GM21825 (cell line): ENCODE measurements at regions not wholly inside any gene's neighbourhood (a gene's known extent, or its start where the extent isn't known, plus 50 kb on each side); places are given as distances from the start of the nearest gene placed in this dataset.

Source experiments
- ATAC-seq: cut with Tn5 transposase; IDR thresholded peaks from one replicate; pipeline ENCODE4 v1.9.1; 2021; ENCODE audit warnings: mild to moderate bottlenecking, moderate library complexity; ENCODE audit not compliant: unreplicated experiment

- no peak for ATAC-seq
Measured at GRCh38 chr6:167643223-167643622, 183.5 kb upstream of the AFDN start.

DNA sequence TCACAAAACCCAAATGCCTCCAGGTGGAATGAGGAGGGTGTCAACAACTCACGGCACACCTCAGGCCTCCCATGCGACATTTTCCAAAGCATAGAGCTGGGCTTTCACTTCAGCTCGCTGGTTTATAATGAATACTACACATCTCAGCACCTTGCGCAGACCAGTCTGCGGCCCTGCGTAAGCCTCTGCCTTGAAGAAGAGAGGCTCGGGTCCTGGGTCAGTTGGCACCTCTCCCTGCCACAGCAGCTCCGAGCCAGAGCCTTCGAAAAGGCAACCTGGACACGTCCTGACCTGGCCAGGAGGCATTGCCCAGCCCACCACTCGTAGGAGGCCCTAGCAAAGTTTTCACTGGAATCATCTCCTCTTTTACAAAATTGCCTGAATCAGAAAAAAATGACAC lies 183.0 kb upstream of the AFDN start:
- ATAC-seq, result no peak

- ATAC-seq, result no peak
Measured at GRCh38 chr6:167644412-167645132, 182.1 kb upstream of the AFDN start.

DNA sequence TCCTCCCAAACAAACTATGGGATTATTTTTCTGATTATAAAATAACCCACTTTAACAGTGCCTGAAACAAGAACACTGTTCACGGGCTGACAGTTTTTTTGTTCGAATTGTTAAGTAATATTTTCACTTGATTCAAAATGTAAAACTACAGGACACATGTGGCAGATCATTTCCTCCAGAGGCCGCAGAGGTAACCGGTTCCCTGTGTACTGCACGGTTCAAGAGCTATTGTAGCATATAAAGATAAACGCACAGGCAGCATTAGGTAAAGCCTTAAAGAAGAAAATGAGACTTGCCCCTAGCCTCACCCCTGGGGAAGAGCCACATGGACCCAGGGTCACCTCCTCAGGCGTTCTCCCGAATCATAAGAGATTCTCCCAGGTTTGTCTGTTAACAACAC lies 181.3 kb upstream of the AFDN start:
- ATAC-seq, result no peak

DNA sequence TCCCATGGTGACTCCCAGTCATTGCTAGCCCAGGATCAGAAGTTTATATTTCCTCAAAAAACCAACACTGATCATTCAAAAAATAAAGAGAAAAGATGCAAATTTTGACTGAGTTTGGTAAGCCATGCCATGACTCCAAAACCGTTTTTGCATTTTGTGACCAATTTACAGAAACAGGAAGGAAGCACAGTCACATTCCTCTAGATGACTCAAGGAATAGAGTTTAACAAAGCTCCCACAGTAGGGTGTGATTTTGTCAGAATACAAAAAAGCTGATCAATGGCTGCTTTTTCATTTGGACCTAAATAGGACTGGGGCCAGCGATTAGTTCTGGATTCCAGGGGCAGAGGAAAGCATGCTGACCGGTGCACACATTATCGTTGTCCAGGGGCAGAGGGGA lies 179.4 kb upstream of the AFDN start:
- ATAC-seq, result no peak

DNA sequence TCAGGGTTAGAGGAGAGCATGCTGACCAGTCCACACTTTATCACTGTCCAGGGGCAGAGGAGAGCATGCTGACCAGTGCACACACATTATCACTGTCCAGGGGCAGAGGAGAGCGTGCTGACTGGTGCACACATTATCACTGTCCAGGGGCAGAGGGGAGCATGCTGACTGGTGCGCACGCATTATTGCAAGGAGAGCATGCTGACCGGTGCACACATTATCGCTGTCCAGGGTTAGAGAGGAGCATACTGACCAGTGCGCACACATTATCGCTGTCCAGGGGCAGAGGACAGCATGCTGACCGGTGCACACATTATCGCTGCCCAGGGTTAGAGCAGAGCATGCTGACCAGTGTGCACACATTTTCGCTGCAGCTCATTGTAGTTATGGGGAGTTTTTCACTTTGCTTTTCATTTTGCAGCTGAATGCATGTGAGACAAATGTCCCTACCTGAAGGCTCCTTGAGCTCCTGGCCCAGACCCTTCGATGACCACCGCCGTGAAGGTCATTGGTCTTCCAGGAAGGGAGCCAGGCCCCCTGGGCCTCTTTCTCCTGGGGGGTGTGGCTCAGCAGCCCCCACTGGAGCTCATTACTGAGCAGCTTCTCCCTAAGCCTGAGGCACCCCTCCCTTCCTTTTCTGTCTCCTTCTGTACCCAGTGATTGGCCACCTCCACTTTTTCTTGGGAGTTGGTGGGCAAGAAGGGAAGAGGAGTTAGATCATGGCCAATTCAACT lies 178.8 kb upstream of the AFDN start:
- ATAC-seq, result no peak

DNA sequence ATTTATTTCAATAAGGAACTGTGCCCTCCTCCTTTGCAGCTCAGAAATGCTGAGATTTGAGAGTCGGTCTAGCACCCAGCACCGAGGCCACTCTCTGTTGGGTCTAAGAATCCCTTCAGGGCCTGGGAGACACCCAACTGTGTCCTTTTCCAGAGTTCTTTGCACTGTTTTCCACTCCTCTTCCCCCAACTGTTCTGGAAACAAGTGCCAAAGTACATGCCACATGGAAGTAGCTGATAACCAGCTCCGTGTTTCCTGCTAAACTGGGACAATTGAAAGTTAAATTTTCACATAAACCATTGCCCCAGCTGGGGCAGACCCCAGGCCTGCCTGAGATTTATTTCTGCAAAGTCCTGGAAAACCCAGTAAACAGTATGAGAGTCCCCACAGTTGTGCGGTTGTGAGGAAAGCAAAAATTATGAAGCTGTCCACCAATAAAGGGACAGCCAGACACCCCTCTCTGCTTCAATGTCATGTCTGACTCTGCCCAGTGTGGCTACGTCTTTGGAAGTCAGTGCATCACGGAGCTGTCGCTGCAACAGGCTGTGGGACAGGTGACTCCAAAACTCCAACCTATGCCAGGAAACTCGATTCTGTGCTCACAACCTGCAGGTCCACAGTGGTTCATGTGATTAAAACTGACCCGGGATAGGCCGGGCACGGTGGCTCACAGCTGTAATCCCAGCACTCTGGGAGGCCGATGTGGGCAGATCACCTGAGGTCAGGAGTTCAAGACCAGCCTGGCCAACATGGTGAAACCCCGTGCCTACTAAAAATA lies 178.0 kb upstream of the AFDN start:
- no peak for ATAC-seq

- ATAC-seq, result no peak
Measured at GRCh38 chr6:167649476-167649875, 177.2 kb upstream of the AFDN start.

DNA sequence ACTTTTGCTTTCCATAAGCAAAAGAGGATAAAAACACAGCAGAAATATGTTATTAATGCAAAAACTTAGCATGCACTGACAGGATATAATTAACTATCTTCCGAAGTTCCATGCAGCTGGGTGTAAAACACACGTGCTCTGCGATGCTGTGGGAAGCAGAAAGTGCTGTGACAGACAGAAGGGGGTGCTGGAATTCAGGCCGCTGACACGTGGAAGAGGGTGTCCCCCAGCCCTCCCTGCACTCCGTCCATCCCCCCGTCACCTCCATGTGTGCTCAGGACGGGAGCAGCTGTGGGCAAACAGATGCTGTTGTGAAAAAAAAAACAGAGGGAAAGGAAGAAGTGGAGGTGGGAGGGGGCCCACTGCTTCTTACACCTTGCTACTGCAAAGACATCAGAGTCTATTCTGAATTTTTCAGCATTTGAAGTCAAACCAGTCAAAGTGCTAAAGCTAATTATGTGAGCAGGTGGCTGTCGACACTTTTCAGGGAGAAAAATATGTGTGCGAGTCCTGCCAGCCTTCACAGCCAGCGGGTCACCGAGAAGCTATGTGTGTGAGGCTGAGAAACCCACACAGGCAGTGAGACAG lies 175.9 kb upstream of the AFDN start:
- ATAC-seq, result no peak

- no peak for ATAC-seq
Measured at GRCh38 chr6:167651318-167652041, 175.2 kb upstream of the AFDN start.

DNA sequence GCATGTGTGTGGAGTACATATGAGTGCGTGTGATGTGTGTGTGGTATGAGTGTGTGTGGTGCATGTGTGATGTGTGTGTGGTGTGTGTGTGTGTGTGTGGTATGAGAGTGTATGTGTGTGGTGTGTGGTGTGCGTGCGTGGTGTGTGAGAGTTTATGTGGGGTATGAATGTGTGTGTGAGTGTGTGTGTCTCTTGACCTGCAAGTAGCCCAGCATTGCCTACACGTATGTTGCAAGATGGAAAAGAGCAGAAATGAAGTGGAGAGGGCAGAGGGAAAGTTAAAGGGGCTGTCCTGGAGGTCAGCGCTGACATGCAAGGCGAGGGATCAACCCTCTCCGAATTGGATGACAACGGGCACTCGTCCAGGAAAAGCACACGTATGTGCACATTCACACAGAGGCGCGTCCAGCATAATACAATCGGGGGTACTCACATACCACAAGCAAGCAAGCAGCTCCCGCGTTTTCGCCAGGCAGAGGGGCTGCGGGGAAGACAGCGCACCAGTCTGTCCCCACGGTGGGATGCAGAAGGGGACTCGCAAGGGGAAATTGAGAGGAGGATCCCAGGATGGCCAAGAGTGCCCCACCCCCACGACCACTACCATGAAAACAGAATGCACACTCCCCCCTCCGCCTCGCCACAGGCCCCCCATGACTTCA lies 174.5 kb upstream of the AFDN start:
- no peak for ATAC-seq

DNA sequence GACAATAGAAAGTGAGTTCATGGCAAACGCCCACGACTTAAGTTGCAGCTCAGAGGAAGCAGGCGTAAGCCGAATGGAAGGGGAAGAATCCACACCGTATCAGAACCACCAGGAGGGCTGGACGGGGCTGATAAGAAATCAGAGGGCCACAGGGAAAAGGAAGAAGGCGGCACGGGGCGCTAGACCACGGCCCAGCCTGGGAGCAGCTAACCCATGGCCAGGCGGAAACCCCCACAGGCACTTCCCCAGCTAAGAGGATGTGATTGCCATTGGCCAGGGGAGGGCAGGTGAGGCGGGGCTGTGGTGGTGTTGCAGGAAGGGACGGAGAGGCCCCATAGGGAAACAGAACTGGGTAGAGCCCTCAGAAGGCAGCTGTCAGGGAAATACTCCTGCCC lies 174.0 kb upstream of the AFDN start:
- no peak for ATAC-seq

- ATAC-seq, result no peak
Measured at GRCh38 chr6:167653561-167653960, 173.2 kb upstream of the AFDN start.

DNA sequence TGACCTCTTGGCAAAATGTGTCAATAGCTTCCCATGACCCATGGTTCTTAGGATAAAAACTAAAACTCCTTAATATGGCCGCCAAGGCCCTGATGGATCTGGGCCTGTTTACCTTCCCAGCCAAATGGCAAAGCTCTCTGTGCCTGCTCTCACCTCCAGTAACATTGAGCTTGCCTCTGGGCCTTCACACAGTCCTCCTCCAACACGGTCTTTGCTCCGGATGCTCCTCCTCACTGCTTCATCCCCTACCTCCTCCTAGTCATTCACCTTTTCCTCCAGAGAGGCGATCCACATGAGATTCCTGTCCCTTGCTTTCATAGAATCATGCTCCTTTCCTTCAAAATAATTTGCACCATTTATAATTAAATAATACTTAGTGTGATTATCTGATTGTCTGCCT lies 172.3 kb upstream of the AFDN start:
- no peak for ATAC-seq

- ATAC-seq, result no peak
Measured at GRCh38 chr6:167655174-167655821, 171.4 kb upstream of the AFDN start.

GRCh38 chr6:167658106-167658505 lies 168.6 kb upstream of the AFDN start:
- ATAC-seq, result no peak

DNA sequence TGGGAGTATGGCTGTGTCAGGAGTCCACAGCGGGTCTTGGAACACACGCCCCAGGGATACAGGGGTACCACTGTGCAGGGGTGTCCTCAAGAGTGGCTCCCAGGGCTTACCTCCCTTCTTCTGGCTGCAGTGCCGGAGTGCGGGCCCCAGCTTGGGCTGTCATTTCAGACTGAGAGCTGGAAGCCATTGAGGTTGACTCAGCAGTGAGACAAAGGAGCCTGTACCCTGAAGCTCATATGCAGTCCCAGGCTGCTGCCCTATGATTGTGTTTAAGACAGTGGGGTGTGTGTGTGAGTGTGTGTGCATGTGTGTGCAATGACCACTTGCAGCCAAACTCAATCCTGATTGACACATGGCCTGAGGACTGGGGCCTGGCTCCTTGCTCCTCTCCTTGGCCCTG lies 167.7 kb upstream of the AFDN start:
- ATAC-seq, result no peak

DNA sequence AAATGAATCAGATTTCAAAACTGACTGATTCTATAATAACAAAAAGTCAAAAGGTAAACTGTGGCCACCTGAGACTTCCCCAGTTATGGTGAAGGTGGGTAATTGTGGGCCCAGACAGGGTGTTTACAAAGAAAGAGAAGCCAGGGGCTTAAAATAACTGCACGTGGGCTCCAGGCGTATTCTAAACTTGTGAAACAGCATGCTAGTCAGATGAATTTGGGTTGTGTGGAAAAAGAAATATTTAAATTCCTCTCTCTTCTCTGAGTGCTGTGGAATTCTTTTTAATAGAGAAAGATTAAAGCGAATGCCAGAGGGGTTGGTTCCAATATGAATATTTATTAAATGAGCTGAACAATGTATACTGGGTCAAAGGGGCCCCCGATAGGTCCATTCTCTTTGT lies 166.3 kb upstream of the AFDN start:
- no peak for ATAC-seq

- ATAC-seq, result no peak
Measured at GRCh38 chr6:167660944-167661551, 165.7 kb upstream of the AFDN start.
